Caco-2 (cell line): ENCODE measurements at regions not wholly inside any gene's neighbourhood (a gene's known extent, or its start where the extent isn't known, plus 50 kb on each side); places are given as distances from the start of the nearest gene placed in this dataset.

Experiments
- BruUV-seq: library from RNA; stranded (reverse); fragments of 400-500 nt; replicated peaks from 2 replicates; lab custom pipeline; 2021; lab: Mats Ljungman, UMichigan
- CTCF ChIA-PET: fragments of 300-600 bp; sonication (Branson Sonifier 250); formaldehyde crosslinking; loops from one replicate; lab custom pipeline; 2022; ENCODE audit warnings: antibody characterized with exemption; lab: Charles Lee
- POLR2A ChIA-PET: fragments of 300-600 bp; sonication (Branson Sonifier 250); formaldehyde crosslinking; loops from one replicate; lab custom pipeline; 2022; ENCODE audit warnings: antibody characterized with exemption; lab: Charles Lee
- DNase-seq, 2 experiments: peaks; one replicate each; pipeline versions ENCODE4 v3.0.0 to v3.0.0-alpha.2; 2020 to 2022
- H3K27me3 ChIP-seq: replicated peaks from 2 replicates; pipeline ENCODE4 v1.6.0; 2011; ENCODE audit warnings: low read length; ENCODE audit not compliant: control insufficient read depth, insufficient read depth
- H3K36me3 ChIP-seq: 2 replicates; pipeline ENCODE4 v1.5.1; 2011; ENCODE audit warnings: low read length; ENCODE audit not compliant: control insufficient read depth, insufficient read depth
- H3K4me1 ChIP-seq: fragments of 250-450 bp; sonication (Bioruptor Pico); 2 replicates; pipeline ENCODE4 v1.5.1; 2020; ENCODE audit warnings: mild to moderate bottlenecking
- H3K4me3 ChIP-seq: 2 replicates; pipeline ENCODE4 v1.5.1; 2011; ENCODE audit warnings: low read depth, mild to moderate bottlenecking, control low read depth, low read length
- H3K9me3 ChIP-seq: fragments of 250-450 bp; sonication (Bioruptor Pico); 2 replicates; pipeline ENCODE4 v1.5.1; 2020; ENCODE audit warnings: mild to moderate bottlenecking, moderate library complexity
- H3K27ac Mint-ChIP-seq: one replicate; pipeline ENCODE4 v1.8.0; 2022; ENCODE audit warnings: mixed read lengths; ENCODE audit not compliant: unreplicated experiment
- H3K27me3 Mint-ChIP-seq: one replicate; pipeline ENCODE4 v1.8.0; 2022; ENCODE audit warnings: mixed read lengths; ENCODE audit not compliant: insufficient read depth, unreplicated experiment
- H3K36me3 Mint-ChIP-seq: one replicate; pipeline ENCODE4 v1.8.0; 2022; ENCODE audit warnings: mild to moderate bottlenecking, mixed read lengths; ENCODE audit not compliant: insufficient read depth, unreplicated experiment
- H3K4me1 Mint-ChIP-seq: one replicate; pipeline ENCODE4 v1.8.0; 2022; ENCODE audit warnings: low read depth, mixed read lengths; ENCODE audit not compliant: unreplicated experiment
- H3K4me3 Mint-ChIP-seq: one replicate; pipeline ENCODE4 v1.8.0; 2022; ENCODE audit warnings: mild to moderate bottlenecking, moderate library complexity, mixed read lengths; ENCODE audit not compliant: unreplicated experiment
- H3K9me3 Mint-ChIP-seq: one replicate; pipeline ENCODE4 v1.8.0; 2022; ENCODE audit warnings: mixed read lengths; ENCODE audit not compliant: unreplicated experiment
- CTCF ChIP-seq, 2 experiments: fragments of 200-600 bp in 1 of 2; IDR thresholded peaks; 1 replicate in 1 of 2; 2 replicates in 1 of 2; pipeline versions ENCODE4 v1.5.1 to v1.8.0; 2011 to 2022; ENCODE audit warnings: antibody characterized with exemption in 1 of 2, control low read depth in 1 of 2, inconsistent platforms in 1 of 2, low read depth in 1 of 2, low read length in 1 of 2, mild to moderate bottlenecking in 1 of 2, moderate library complexity in 1 of 2; ENCODE audit not compliant: insufficient read depth in 1 of 2, severe bottlenecking in 1 of 2, unreplicated experiment in 1 of 2
- intact Hi-C: fragments of 100-400 bp; cut with micrococcal nuclease; formaldehyde crosslinking; loops from one replicate; pipeline ENCODE4 v1.10.0; 2022; ENCODE audit not compliant: unreplicated experiment

- Mint-ChIP-seq H3K4me1 (no peaks in the 10 kb centered on the region), H3K27me3 (peaks cover 21% of the 10 kb centered on the region), H3K9me3 (no peaks in the 10 kb centered on the region), H3K4me3 (no peak overlapping the region), H3K36me3 (no peaks in the 10 kb centered on the region), H3K27ac (no peak overlapping the region)
- intact Hi-C loops, result no loop called here
- ChIA-PET POLR2A (no interaction called here), CTCF (no interaction called here)
- Histone ChIP-seq H3K36me3 (no peaks in the 10 kb centered on the region), H3K27me3 (no peaks in the 10 kb centered on the region; the same call in 1 of the 2 replicates), H3K4me1 (no peaks in the 10 kb centered on the region), H3K4me3 (no peak overlapping the region), H3K9me3 (no peaks in the 10 kb centered on the region)
- no peak for DNase-seq
- TF ChIP-seq CTCF (IDR thresholded peaks at IDR 0.05; ENCODE audit: insufficient read depth in 1 of 2, low read depth in 1 of 2, low read length in 1 of 2, severe bottlenecking in 1 of 2, unreplicated experiment in 1 of 2), result no peak
- no TSS peak for BruUV-seq
Observed at GRCh38 chr5:2683720-2684119, 67.8 kb downstream of the IRX2 start.

DNA sequence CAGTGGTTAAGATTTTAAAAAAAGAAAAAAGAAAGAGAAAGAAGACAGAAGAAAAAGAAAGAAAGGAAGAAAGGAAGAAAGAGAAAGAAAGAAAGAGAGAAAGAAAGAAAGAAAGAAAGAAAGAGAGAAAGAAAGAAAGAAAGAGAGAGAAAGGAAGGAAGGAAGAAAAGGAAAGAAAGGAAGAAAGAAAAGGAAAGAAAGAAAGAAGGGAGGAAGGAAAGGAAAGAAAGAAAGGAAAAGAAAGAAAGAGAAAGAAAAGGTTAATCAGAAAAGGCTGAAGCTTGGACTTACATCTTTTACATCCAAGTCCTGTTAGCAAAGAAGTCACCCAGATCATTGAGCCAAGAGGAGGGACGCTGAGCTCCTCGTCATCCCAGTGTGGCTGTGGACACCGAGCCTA lies 70.0 kb downstream of the IRX2 start:
- H3K27me3 ChIP-seq, result no peaks in the 10 kb centered on the region; the same call in 1 of the 2 replicates
- ChIA-PET CTCF (no interaction called here), POLR2A (no interaction called here)
- Mint-ChIP-seq H3K4me1 (no peaks in the 10 kb centered on the region), H3K4me3 (no peak overlapping the region), H3K27ac (no peak overlapping the region), H3K36me3 (no peaks in the 10 kb centered on the region), H3K27me3 (peaks cover 20% of the 10 kb centered on the region), H3K9me3 (no peaks in the 10 kb centered on the region)
- no peaks in the 10 kb centered on the region for H3K4me1 ChIP-seq
- no TSS peak for BruUV-seq
- TF ChIP-seq CTCF (IDR thresholded peaks at IDR 0.05; ENCODE audit: insufficient read depth in 1 of 2, low read depth in 1 of 2, low read length in 1 of 2, severe bottlenecking in 1 of 2, unreplicated experiment in 1 of 2), result no peak
- DNase-seq, result no peak
- no peaks in the 10 kb centered on the region for H3K9me3 ChIP-seq
- intact Hi-C loops, result no loop called here
- no peak overlapping the region for H3K4me3 ChIP-seq
- no peaks in the 10 kb centered on the region for H3K36me3 ChIP-seq

GRCh38 chr5:2680979-2681378 lies 70.5 kb downstream of the IRX2 start:
- Histone ChIP-seq H3K27me3 (no peaks in the 10 kb centered on the region; the same call in 1 of the 2 replicates), H3K9me3 (no peaks in the 10 kb centered on the region), H3K4me3 (no peak overlapping the region), H3K36me3 (no peaks in the 10 kb centered on the region), H3K4me1 (no peaks in the 10 kb centered on the region)
- Mint-ChIP-seq H3K27me3 (peaks cover 18% of the 10 kb centered on the region), H3K36me3 (no peaks in the 10 kb centered on the region), H3K27ac (no peak overlapping the region), H3K4me3 (no peak overlapping the region), H3K4me1 (no peaks in the 10 kb centered on the region), H3K9me3 (no peaks in the 10 kb centered on the region)
- no peak for TF ChIP-seq CTCF (IDR thresholded peaks at IDR 0.05; ENCODE audit: insufficient read depth in 1 of 2, low read depth in 1 of 2, low read length in 1 of 2, severe bottlenecking in 1 of 2, unreplicated experiment in 1 of 2)
- ChIA-PET POLR2A (no interaction called here), CTCF (no interaction called here)
- DNase-seq, result no peak
- intact Hi-C loops, result no loop called here
- BruUV-seq, result no TSS peak
